GM21576 (cell line): ENCODE measurements at regions not wholly inside any gene's neighbourhood (a gene's known extent, or its start where the extent isn't known, plus 50 kb on each side); places are given as distances from the start of the nearest gene placed in this dataset.

Experiments
- ATAC-seq: cut with Tn5 transposase; IDR thresholded peaks from one replicate; pipeline ENCODE4 v1.9.1; 2021; ENCODE audit warnings: mild to moderate bottlenecking, moderate library complexity; ENCODE audit not compliant: unreplicated experiment

DNA sequence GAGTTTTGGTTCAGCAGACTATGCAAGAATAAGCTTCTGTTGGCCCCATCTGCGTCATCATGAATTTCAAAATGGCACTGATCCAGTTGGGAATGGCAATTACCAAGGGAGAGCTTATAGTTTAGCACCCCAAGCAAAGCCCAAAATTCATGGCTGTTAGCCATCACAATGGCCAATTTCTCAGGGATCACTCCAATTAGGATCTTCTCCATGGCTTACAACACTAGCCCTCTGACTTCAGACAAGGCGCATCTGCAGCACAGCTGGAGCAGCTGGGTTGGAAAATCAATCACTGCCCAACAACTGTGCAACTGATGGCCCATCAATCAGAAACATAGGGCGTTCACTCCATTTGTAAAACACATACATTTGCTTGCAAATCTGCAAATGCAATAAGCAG, 273.6 kb downstream of the SRBD1 start:
- ATAC-seq, result no peak

DNA sequence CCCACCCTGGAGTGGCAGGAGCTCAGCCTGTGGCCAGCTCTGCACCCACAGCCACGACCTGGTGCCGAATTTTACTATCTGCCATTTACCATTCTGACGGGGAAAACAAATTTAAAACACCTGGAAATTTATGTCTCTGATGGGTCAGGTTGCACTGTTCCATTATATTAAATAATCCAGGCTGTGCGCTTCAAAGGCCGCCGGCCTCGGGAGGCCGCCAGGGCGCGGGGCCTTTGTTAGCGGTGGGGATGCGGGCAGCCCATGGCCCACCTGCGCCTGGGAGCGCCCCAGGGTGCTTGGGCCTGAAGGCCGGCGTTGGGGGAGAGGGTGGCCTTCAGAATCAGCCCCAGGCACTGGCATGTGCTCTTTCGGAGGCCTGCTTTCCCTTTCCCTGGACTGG, 276.9 kb downstream of the SRBD1 start:
- no peak for ATAC-seq

DNA sequence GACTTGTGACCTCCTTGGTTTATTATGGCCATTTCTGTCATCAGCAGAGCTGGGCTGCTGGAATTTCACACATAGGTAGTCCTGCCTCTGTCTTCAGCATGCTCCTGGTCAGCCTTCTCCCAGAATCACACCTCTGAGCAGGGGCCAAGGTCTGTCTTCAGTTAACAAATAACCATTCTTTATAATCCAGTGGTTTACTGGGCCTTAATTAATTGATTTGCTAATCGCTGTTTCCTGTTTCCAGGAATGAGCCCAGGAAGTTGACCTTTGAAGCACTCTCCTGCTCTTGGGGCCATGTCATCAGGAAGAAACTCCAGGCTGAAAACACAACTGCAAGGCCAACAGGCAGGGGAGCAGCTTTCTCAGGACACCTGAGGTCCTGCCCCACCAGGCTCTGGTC, 278.5 kb downstream of the SRBD1 start:
- no peak for ATAC-seq

DNA sequence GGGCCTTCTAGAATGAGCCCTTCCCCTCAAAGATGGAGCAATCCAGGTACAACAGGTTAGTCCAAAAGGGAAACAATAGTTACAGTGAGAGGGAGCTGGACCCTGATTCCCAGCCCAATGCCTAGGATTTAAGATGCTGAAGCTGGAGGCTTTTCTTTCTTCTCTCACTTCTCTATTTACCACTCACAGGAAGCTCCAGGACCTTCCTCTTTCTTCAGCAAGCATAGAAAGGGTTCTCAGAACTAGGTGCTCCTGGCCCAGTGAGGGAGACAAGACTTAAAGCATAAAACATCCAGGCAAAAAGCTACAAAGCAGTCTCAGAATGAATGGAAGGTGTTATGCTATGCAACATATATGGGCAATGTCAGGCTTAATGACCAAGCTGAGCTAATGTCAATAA, 279.0 kb downstream of the SRBD1 start:
- no peak for ATAC-seq

DNA sequence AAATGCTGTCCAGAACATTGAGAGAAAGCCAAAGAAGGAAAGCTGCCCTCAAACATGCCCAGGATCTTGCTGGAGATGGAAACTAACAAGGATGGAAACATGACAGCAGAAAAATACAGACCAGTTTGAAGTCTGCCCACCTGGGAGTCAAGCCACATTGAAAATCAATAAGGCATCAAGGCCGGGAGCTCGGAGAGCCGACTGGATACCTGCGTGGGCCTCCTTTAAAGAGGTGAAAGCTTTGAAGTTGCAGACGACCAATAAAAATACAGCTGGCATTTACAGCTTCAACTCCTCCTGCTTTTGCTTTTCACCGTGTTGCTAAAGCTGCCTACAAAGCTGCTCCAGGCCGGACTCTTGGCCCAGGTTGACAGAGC, 279.7 kb downstream of the SRBD1 start:
- ATAC-seq, result no peak

DNA sequence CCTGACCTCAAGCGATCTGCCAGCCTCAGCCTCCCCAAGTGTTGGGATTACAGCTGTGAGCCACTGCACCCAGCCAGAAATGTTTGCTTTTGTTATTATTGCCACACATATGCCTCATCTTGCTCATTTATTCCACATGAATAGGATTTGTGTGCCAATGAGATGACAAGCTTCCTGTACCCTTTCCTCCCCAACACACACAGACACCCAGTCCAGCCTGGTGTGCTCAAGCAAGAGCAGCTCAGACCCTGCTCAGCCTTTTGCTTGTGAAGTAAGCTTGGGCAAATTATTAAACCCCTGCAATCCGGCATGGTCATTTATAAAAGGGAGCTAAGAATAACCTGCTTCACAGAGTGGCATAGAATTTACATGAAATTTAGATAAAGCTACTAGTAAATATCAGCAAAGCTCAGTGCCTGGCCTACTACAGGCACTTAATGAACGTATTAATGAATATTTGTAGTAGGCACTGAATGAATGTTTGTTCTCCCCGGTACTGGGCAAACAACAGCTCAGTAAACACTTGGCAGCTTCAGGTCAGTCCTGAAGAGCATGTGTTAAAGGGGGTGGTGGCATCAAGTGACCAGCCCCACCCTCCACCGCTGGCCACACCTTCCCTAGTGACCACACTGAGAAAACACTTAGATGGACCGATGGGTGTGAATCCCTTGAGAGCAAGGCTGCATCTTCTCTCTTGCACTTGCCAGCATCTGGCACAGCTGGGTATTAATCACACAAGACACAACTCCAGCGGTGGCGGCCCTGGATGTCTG, 280.2 kb downstream of the SRBD1 start:
- ATAC-seq, result no peak

DNA sequence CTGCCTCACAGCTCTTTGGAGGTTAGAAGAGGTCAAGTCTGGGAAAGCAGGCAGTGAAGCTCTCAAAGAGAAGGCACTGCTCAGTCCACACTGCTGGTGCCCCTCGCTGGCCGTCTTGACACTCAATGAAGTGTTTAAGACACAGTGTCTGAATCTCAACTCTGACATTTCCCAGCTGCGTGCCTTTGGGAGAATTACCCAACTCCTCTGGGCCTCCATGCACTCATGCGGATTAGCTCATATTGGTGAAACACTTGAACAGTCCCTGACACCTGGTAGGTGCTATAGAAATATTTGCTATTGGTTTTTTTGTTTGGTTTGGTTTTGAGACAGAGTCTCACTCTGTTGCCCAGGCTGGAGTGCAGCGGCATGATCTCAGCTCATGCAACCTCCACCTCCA, 281.0 kb downstream of the SRBD1 start:
- ATAC-seq, result no peak

DNA sequence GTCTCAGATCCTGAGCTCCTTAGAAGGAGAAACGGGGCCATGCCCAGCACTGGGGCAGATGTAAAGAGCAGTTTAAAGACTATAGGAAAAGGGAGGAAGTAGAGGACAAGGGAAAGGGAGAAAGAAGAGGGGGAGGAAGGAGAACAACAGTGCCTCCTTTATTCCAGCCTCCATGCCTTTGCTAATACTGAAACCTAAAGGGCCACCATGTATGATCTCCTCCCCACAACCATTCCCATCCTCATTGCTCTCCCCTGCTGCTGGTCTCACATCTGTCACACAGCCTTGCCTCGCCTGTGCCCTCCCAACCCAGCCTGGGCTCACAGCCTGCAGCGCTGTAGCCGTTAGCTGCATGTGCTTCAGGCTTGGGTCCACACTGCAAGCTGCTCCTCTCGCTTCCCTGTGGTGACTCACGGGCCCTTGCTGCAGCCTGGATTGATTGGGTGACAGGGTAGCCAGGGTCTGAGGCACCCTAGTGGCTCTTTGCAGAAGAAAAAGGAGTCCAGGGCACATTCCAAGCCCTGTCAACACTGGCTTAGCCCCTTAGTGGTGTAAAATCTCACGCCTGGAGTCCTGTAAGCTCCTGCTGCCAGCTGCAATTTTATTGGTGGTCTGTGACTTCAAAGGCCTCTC, 281.9 kb downstream of the SRBD1 start:
- ATAC-seq, result no peak

DNA sequence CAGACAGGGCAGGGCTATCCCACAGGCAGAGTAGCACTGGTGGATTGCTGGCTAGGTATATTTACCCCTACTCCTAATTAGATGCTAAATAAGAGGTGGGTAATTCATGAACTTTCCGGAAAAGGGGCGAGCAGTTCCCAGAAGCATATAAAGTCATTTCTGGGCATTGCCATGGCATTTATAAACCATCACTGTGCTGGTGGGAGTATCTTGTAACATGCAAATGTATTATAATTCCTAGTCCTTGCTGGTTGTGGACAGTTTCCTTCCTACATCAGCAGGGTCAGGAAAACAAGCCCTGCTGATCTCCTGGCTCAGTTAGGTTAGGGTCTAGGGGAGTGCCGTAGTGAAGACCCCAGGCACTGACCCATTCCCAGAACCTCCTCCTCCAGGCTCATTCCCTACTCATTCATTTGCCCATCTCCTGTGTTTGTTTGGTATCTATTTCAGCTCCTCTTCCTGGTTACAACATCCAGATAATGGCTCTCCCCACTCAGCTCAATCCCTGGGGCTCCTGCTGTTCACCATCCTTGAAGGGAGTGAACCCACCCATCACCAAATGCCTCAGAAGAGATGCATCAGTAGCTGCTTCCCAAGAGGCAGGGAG, 282.7 kb downstream of the SRBD1 start:
- no peak for ATAC-seq

DNA sequence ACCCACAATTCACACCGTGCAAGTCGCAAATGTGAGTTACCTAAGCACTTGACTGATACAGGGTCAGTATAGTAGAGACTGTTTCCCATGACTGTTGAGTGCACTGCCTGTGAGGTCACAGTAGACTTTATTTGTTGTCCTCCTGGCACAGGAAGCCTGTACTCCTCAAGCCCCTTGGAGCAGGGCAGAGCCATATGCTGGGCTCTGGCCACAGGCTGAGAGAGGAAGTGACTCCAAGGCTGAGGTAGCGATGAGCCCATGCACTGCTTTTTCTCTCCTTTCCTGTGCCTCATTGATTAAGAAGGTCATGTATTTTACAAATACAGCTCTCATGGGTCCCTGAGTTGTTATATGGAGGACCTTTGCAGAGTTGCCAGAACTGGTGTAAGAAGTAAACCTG, 287.7 kb downstream of the SRBD1 start:
- ATAC-seq, result no peak

DNA sequence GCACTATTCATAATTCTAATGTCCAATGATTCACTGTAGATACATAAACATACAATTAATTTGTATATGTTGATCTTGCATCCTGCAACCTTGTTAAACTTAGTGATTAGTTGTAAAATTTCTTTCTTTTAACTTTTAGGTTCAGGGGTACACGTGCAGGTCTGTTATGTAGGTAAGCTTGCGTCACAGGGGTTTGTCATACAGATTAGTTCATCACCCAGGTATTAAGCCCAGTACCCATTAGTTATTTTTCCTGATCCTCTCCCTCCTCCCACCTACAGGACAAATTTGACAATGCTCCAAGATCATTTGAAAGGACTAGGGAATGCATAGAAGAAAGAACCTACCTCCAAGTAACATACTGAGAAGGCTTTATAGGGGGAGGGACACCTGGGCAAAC, 290.1 kb downstream of the SRBD1 start:
- ATAC-seq, result no peak

DNA sequence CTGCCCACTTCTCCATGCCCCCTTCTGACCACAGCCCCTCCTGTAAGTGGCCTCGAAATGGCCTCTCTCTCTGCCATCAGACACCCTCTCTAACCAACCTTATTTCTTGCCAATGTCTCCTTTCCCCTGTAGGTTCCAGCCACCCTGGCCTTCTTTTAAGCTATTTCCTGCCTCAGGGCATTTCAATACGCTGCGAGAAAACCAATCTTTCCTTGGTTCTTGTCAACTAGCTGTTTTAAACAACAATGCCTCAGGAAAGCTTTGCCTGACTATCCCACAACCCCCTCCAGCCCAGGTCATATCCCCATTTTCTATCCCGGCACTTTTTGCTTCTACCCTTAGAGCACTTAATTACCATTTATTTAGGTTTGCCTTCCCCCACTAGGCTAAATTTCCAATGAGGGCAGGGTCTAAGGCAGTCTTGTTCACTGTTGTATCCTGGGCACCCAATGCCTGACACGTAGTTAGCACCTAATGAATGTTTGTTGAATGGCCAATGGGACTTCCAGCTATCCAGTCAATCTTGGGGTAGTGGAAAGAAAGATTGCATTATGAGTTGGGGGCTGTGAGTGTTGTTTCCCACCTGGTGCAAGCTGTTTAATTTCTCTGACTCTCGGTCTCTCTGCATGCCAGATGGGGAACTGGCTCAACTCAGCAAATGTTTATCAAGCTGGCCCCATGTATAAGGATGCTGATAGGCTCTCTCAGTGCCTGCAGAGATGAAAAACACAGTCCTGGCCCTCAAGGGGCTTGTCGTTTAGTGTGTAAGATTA, 291.2 kb downstream of the SRBD1 start:
- no peak for ATAC-seq

DNA sequence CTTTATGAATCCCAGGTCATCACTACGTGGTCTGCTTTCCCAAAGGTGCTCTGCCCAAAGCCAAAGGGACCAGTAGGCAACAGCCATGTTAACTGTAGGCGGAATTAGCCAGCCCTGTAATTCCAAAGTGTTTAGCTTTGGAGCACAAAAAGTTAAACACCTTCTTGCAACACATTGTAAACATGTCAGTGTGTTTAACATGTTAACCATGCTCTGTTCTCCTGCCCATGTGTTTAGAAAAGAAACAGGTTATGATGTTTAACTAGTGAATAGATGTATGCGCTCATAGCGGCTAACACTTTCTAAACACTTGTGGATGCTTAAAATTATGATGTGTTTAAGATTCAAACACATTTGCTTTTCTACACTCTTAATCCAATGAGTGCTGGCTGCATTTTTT, 292.4 kb downstream of the SRBD1 start:
- ATAC-seq, result no peak

DNA sequence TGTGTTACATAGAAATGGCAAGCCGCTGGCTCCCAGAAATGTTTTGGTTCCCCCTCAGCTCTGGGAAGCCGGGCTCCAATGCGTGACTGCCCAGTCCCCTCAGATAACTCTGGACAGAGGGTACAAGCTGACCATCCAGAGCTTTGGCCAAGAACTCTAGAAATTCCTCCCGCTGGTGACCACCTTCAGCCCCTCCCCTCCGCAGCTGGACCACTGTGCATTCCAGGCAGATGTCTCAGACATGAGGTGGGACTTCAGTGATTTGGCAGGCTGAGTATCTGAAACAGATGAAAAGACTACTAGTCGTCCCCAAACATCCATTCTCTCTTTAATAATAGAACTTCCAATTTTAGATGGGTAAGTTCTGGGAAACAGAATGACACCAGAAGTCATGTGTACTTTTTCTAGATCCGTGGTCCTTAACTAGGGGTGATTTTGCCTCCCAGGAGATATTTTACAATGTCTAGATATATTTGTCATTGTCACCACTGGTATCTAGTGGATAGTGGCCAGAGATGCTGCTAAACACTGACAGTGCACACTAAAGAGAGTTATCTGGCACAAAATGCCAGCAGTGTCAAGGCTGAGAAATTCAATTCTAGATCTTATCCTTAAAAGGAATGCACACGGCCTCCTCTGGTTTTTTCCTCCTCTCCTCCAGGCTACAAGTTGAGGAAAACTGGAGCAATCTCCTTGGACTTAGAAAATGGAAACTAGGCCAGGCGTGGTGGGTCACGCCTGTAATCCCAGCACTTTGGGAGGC, 294.3 kb downstream of the SRBD1 start:
- ATAC-seq, result no peak

DNA sequence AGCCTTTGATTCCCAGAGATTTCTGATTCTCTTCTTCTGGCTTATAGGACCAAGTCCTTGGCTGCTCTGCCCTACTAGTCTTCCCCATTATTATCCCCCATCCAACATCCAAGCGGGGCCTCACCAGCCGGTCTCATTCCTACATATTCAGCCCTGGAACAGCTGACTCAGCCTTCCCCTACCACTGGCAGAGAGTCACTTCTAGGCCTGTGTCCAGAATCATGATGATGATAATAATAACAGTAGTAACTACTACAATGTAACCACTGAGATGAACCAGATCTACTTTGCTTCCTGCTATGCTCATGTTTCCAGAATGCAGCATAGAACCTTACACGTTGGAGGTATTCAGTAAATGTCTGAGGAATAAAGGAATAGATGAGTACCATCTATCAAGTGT, 295.2 kb downstream of the SRBD1 start:
- ATAC-seq, result no peak

DNA sequence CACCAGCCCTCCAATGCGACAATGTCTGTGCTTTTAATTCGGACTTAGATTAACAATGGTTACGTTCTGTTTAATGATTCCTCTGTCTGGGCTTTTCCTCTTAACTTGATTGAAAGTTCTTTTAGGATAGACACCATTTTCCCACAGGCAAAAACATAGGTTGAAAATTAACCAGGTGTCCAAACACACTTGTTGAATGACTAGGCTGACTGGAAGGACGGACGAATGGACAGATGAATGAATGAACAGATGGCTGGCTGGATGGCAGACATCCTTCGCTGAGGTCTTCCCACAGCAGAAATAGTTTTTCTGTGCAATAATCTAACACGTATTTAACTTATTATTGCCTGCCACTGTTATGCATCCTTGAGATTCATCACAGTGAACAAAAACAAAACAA, 298.8 kb downstream of the SRBD1 start:
- no peak for ATAC-seq

DNA sequence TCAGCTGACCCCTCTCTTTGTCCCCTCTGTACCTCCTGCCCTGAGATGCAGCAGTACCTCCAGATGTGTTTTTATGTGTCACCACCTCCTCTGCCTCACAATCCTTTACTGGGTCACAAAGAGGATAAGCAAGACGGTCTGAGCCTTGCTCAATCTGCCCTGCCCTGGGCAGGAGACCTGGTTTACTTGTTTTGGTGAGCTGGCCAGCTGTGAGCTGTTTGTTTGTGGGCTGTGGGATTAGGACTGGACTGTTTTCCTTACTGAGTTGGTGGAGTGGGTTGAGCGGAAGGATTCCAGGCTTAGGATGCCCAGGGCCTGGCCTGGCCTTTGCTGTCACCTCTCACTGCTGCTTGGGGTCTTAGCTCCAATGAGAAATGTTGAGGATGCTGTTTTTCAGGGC, 299.5 kb downstream of the SRBD1 start:
- ATAC-seq, result no peak

DNA sequence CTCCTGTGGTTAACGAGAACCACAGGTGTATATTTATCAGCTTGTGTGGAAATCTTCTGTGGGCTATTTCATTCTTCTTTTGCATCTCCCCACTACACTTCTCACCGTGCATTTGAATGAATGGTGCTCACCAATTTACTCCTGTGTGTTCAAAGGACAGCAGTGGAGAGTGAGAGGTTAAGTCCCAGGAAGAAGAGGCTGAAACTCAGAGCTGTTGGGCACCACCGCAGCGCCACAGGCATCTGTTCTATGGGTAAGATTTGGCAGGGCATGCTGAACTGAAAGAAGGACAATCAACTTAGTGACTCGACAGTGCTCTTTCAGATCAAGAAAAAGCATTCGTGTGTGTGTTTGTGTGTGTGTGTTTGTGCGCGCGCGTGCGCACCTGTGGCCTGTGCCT, 297.9 kb upstream of the SIX2 start:
- ATAC-seq, result no peak

DNA sequence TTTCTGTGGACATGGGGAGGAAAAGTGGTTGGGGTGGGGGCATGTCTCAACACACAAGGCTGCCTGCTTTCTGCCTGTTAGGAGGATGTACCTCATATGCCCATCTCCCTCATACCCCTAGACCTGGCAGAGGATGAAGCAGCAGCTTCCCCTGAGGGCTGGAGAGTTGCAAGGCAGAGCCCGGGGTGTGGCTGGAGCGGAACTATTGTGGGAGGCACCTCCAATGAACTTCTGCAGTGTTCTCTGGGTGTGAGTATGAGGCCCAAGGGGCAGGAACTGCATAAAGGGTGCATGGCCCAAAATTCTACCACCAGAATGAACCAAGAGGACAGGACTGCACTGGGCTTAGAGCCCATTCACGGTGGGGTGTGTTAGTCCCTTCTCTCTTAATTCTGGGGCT, 296.3 kb upstream of the SIX2 start:
- no peak for ATAC-seq

DNA sequence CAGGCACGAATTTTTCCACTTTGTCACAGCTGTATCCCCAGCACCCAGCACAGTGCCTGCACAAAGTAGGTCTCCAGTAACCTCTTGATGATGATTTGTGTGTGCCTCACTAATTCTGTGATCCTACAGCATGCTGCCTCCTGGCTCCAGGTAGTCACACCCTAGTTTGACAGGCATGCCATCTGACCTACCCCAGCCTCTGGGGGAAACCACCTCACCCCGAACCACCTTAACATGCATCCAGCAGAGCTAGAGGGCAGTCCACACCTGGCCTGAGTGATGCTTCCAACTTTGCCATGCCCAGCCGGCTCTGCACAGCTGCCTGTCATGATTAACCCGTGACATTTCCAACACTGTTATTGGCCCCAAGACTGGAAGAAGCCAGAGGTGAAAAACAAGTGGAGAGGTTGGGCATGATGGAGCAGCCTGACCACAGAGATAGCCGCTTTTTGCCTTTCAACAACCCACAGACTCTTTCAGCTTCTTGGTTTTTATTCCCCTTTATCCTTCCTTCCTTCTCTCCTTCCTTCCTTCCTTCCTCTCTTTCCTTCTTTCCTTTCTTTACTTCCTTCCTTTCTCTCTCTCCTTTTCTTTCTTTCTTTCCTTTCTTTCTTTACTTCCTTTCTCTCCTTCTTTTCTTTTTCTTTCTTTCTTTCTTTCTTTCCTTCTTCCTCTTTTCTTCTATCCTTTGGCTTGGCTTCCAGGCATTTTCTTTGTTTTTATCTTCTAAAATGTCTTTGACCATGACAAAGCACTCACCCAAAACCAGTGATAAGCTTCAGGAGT, 294.4 kb upstream of the SIX2 start:
- no peak for ATAC-seq
